ENCODE measurements at regions not wholly inside any gene's neighbourhood (a gene's known extent, or its start where the extent isn't known, plus 50 kb on each side); places are given as distances from the start of the nearest gene placed in this dataset.

DNA sequence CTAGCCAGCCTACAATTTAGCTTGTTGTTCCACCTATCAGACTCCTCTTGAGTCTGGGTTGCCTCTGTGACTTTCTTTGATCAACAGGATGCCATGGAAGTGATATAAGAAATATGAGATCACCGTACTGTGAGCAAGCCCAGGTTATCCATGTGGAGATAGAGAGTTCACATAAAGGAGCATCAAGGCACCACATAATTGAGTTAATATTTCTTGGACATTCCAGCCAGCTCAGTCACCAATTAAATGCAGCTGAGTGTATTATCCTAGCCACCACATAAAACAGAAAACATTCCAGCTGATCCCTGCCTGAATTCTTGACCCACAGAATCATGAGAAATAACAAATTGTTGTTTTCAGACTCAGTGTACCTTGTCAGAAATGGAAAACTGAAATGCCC, 253.6 kb downstream of the PPP1R2C start:
- Histone ChIP-seq H3K4me3 (ENCODE audit: low read depth, low read length) (no peak overlapping the region), H3K27me3 (replicated peaks) (no peaks in the 10 kb centered on the region), H3K27ac (peak overlapping the region; percentile 59), H3K36me3 (replicated peaks) (no peaks in the 10 kb centered on the region)
- TF ChIP-seq, protein P1, sequence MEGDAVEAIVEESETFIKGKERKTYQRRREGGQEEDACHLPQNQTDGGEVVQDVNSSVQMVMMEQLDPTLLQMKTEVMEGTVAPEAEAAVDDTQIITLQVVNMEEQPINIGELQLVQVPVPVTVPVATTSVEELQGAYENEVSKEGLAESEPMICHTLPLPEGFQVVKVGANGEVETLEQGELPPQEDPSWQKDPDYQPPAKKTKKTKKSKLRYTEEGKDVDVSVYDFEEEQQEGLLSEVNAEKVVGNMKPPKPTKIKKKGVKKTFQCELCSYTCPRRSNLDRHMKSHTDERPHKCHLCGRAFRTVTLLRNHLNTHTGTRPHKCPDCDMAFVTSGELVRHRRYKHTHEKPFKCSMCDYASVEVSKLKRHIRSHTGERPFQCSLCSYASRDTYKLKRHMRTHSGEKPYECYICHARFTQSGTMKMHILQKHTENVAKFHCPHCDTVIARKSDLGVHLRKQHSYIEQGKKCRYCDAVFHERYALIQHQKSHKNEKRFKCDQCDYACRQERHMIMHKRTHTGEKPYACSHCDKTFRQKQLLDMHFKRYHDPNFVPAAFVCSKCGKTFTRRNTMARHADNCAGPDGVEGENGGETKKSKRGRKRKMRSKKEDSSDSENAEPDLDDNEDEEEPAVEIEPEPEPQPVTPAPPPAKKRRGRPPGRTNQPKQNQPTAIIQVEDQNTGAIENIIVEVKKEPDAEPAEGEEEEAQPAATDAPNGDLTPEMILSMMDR (IDR thresholded peaks at IDR 0.05; ENCODE audit: low read depth, low read length, missing control alignments) = no peak
- peak; percentile 80 for DNase-seq
- in situ Hi-C loops (cut with HindIII; ENCODE audit: low pct_ligation_motif_present, low sequenced_read_pairs) = no loop called here

DNA sequence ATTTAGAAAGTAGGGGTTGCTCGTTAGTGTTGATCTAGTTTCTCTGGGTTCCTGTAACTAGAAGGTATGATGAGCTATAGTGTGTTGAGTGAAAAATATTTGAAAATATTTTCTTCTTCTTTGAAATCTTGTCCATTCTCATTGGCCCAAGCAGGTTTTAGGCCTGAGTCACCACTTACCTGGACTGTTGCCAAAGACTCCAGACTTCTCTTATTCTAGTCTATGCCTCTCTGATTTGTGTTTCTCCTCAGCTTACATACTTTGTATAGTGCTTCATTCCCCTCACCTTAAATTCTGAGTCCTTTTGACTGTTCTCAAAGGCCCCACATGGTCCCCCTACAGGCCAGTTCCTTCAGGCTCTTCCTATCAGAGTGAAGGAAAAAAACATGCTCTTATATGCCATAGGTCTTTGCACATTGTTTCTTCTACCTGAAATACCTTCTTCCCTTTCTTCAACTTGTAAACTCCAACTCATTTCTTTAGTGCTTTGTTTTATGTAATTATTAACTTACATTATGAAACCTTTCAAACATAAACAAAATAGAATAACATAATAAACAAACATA, 258.2 kb downstream of the PPP1R2C start:
- peak; percentile 67 for DNase-seq
- H3K27me3 ChIP-seq (replicated peaks) = no peaks in the 10 kb centered on the region
- TF ChIP-seq, protein P1 (IDR thresholded peaks at IDR 0.05; ENCODE audit: low read depth, low read length, missing control alignments) = peak; percentile 26
- no peak overlapping the region for H3K4me3 ChIP-seq (ENCODE audit: low read depth, low read length)
- H3K27ac ChIP-seq = no peak overlapping the region
- H3K36me3 ChIP-seq (replicated peaks) = no peaks in the 10 kb centered on the region
- in situ Hi-C loops (cut with HindIII; ENCODE audit: low pct_ligation_motif_present, low sequenced_read_pairs) = no loop called here

DNA sequence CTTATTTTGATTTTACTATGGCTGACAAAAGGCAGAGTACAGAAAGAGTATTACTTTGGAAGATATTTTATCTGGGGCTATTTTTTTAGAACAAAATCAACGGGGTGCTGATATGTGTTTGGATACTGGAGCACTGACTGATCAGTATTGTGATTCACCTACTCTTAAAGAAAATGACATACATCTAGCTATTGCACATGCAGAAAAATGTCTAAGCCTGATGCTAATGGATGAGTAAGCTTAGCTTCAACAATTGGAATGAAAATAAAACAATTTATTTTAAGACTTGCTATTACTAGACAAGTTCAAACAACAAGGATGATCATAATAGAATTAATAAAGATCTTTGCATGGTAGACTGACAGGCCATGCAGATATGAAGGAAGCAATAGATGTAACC, 262.0 kb downstream of the PPP1R2C start:
- in situ Hi-C loops (cut with HindIII; ENCODE audit: low pct_ligation_motif_present, low sequenced_read_pairs) = no loop called here
- H3K4me3 ChIP-seq (ENCODE audit: low read depth, low read length) = no peak overlapping the region
- no peaks in the 10 kb centered on the region for H3K36me3 ChIP-seq (replicated peaks)
- H3K27ac ChIP-seq = no peak overlapping the region
- DNase-seq = no peak
- H3K27me3 ChIP-seq (replicated peaks) = no peaks in the 10 kb centered on the region
- TF ChIP-seq, protein P1 (IDR thresholded peaks at IDR 0.05; ENCODE audit: low read depth, low read length, missing control alignments) = no peak

DNA sequence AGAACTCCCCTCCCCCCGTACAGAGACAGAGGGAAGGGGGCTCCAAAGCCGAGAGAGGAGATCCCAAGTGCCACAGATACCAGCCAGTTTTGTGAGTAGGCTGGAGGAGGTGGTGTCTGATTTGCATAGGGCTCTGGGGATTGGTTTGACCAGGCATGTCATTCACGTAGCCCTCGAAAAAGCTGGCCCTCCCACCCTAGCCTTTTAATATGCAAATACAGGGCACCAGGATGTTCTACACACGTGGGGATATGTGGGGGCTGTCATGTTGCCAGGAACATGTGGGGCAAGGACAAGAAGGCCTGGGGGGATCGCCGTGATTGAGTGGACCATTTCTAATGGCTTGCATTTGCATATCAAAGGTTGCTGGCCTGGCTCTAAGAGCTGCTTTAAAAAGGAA, 272.9 kb downstream of the PPP1R2C start:
- in situ Hi-C loops (cut with HindIII; ENCODE audit: low pct_ligation_motif_present, low sequenced_read_pairs) = no loop called here
- DNase-seq = no peak
- H3K27ac ChIP-seq = no peak overlapping the region
- no peaks in the 10 kb centered on the region for H3K27me3 ChIP-seq (replicated peaks)
- H3K4me3 ChIP-seq (ENCODE audit: low read depth, low read length) = no peak overlapping the region
- TF ChIP-seq, protein P1 (IDR thresholded peaks at IDR 0.05; ENCODE audit: low read depth, low read length, missing control alignments) = no peak
- no peaks in the 10 kb centered on the region for H3K36me3 ChIP-seq (replicated peaks)

DNA sequence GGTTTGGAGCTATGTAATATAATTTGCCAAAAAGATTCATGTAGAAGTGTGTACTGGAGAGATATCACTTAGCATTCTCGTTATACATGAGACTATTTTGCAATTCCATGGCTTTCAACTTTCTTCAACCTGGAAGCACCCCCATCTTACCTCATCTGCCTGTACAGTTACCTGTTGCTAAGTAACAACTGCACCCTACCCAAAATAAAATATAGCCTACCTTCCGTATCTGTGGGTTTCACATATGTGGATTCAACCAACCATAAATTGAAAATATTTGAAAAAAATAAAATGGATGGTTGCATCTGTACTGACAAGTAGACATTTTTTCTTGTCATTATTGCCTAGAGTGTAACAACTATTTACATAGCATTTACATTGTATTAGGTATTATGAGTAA, 278.3 kb downstream of the PPP1R2C start:
- Histone ChIP-seq H3K27me3 (replicated peaks) (no peaks in the 10 kb centered on the region), H3K36me3 (replicated peaks) (no peaks in the 10 kb centered on the region), H3K4me3 (ENCODE audit: low read depth, low read length) (no peak overlapping the region), H3K27ac (no peak overlapping the region)
- in situ Hi-C loops (cut with HindIII; ENCODE audit: low pct_ligation_motif_present, low sequenced_read_pairs) = no loop called here
- TF ChIP-seq, protein P1 (IDR thresholded peaks at IDR 0.05; ENCODE audit: low read depth, low read length, missing control alignments) = no peak
- no peak for DNase-seq

DNA sequence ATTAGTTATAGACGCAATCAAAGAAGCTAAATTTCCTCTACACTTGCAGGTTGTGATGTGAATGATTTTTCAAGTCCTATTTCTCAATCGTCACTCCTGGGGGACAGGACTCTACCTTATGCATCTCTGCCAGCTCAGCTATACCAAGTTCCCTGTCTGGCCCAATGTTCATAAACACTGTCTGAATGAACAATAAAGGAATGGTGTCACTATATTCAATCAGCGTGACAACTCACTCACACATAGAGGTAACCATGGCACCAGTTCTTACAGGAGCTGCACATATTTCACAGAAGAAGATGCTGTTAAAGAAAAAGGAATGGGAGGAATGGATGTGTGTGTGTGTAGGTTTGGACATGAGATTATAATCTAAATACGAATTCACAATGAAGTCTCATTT, 280.6 kb downstream of the PPP1R2C start:
- TF ChIP-seq, protein P1 (IDR thresholded peaks at IDR 0.05; ENCODE audit: low read depth, low read length, missing control alignments) = no peak
- Histone ChIP-seq H3K36me3 (replicated peaks) (no peaks in the 10 kb centered on the region), H3K27ac (no peak overlapping the region), H3K4me3 (ENCODE audit: low read depth, low read length) (no peak overlapping the region), H3K27me3 (replicated peaks) (no peaks in the 10 kb centered on the region)
- no peak for DNase-seq
- in situ Hi-C loops (cut with HindIII; ENCODE audit: low pct_ligation_motif_present, low sequenced_read_pairs) = no loop called here
